ENCODE measurements at regions not wholly inside any gene's neighbourhood (a gene's known extent, or its start where the extent isn't known, plus 50 kb on each side); places are given as distances from the start of the nearest gene placed in this dataset.

DNA sequence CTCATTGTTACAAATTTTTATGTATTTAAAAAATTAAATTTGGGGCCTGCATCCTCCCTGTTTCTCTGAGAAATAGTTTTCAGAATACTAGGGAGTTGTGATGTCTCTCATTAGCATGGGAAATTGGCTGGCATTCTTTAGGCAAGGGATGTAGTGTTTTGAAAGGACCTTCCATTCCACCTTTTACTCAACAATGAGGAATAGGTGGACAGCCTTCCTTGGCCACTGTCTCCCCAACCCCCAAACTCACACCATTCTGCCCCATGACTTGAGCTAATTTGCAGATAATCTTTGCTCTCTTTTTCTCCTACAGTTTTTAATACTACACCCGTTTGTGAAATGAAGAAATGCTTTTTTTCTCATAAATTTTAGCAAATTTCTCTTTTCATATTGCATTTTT lies 244.6 kb upstream of the SPRY2 start:
- Histone ChIP-seq H3K36me3 (ENCODE audit: insufficient read depth, low read length) (no peaks in the 10 kb centered on the region), H3K4me3 (ENCODE audit: low read depth, low read length) (no peak overlapping the region), H3K27ac (ENCODE audit: low read depth, low read length) (no peak overlapping the region), H2AFZ (ENCODE audit: low read length, unreplicated experiment) (no peak overlapping the region), H3K79me2 (ENCODE audit: control insufficient read depth, insufficient read depth, low read length, unreplicated experiment) (no peaks in the 10 kb centered on the region), H3K27me3 (ENCODE audit: insufficient read depth, low read length) (no peaks in the 10 kb centered on the region), H3K4me1 (ENCODE audit: control insufficient read depth, insufficient read depth, low read length, unreplicated experiment) (no peaks in the 10 kb centered on the region)

DNA sequence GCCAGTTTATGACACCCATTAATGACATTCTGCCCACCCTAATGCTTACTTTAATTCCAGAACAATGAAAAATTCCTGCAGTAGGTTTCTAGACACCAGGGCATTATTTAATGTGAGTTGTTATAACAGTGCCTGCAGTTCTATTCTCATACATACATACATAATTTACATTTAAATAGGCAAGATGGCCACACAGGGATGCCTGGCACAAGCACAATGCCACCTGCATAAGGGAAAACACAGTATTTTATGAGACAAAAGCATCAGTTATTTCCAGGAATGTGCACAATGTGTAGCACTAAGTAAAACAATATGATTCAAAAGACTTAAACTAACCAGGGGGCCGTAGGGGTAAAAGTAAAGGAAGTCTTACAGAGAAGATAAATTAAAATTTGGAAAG lies 243.9 kb upstream of the SPRY2 start:
- Histone ChIP-seq H2AFZ (ENCODE audit: low read length, unreplicated experiment) (no peak overlapping the region), H3K27ac (ENCODE audit: low read depth, low read length) (no peak overlapping the region), H3K4me3 (ENCODE audit: low read depth, low read length) (no peak overlapping the region)

GRCh38 chr13:80584306-80584705 lies 243.4 kb upstream of the SPRY2 start:
- Histone ChIP-seq H3K27me3 (ENCODE audit: insufficient read depth, low read length) (no peaks in the 10 kb centered on the region), H3K4me1 (ENCODE audit: control insufficient read depth, insufficient read depth, low read length, unreplicated experiment) (no peaks in the 10 kb centered on the region), H3K27ac (ENCODE audit: low read depth, low read length) (no peak overlapping the region), H3K4me3 (ENCODE audit: low read depth, low read length) (no peak overlapping the region), H2AFZ (ENCODE audit: low read length, unreplicated experiment) (no peak overlapping the region), H3K79me2 (ENCODE audit: control insufficient read depth, insufficient read depth, low read length, unreplicated experiment) (no peaks in the 10 kb centered on the region), H3K36me3 (ENCODE audit: insufficient read depth, low read length) (no peaks in the 10 kb centered on the region)

More for the DNA sequence above, 243.9 kb upstream of the SPRY2 start:
- Histone ChIP-seq H3K27me3 (ENCODE audit: insufficient read depth, low read length) (no peaks in the 10 kb centered on the region), H3K4me1 (ENCODE audit: control insufficient read depth, insufficient read depth, low read length, unreplicated experiment) (no peaks in the 10 kb centered on the region), H3K79me2 (ENCODE audit: control insufficient read depth, insufficient read depth, low read length, unreplicated experiment) (no peaks in the 10 kb centered on the region), H3K36me3 (ENCODE audit: insufficient read depth, low read length) (no peaks in the 10 kb centered on the region)

- Histone ChIP-seq H3K27ac (ENCODE audit: low read depth, low read length) (no peak overlapping the region), H3K4me3 (ENCODE audit: low read depth, low read length) (no peak overlapping the region), H3K79me2 (ENCODE audit: control insufficient read depth, insufficient read depth, low read length, unreplicated experiment) (no peaks in the 10 kb centered on the region), H3K27me3 (ENCODE audit: insufficient read depth, low read length) (no peaks in the 10 kb centered on the region), H3K4me1 (ENCODE audit: control insufficient read depth, insufficient read depth, low read length, unreplicated experiment) (no peaks in the 10 kb centered on the region), H2AFZ (ENCODE audit: low read length, unreplicated experiment) (no peak overlapping the region), H3K36me3 (ENCODE audit: insufficient read depth, low read length) (no peaks in the 10 kb centered on the region)
These were observed 237.2 kb upstream of the SPRY2 start for GRCh38 chr13:80577926-80578670.

- H2AFZ ChIP-seq (ENCODE audit: low read length, unreplicated experiment): no peak overlapping the region
- no peaks in the 10 kb centered on the region for H3K27me3 ChIP-seq (ENCODE audit: insufficient read depth, low read length)
- H3K4me1 ChIP-seq (ENCODE audit: control insufficient read depth, insufficient read depth, low read length, unreplicated experiment): no peaks in the 10 kb centered on the region
- no peaks in the 10 kb centered on the region for H3K36me3 ChIP-seq (ENCODE audit: insufficient read depth, low read length)
- H3K27ac ChIP-seq (ENCODE audit: low read depth, low read length): no peak overlapping the region
- H3K79me2 ChIP-seq (ENCODE audit: control insufficient read depth, insufficient read depth, low read length, unreplicated experiment): no peaks in the 10 kb centered on the region
- H3K4me3 ChIP-seq (ENCODE audit: low read depth, low read length): no peak overlapping the region
These were observed 236.4 kb upstream of the SPRY2 start for GRCh38 chr13:80577285-80577684.

- no peaks in the 10 kb centered on the region for H3K79me2 ChIP-seq (ENCODE audit: control insufficient read depth, insufficient read depth, low read length, unreplicated experiment)
- H3K27me3 ChIP-seq (ENCODE audit: insufficient read depth, low read length): no peaks in the 10 kb centered on the region
- H3K27ac ChIP-seq (ENCODE audit: low read depth, low read length): no peak overlapping the region
- H2AFZ ChIP-seq (ENCODE audit: low read length, unreplicated experiment): no peak overlapping the region
- H3K4me3 ChIP-seq (ENCODE audit: low read depth, low read length): no peak overlapping the region
- H3K36me3 ChIP-seq (ENCODE audit: insufficient read depth, low read length): no peaks in the 10 kb centered on the region
- no peaks in the 10 kb centered on the region for H3K4me1 ChIP-seq (ENCODE audit: control insufficient read depth, insufficient read depth, low read length, unreplicated experiment)
These were observed 233.4 kb upstream of the SPRY2 start for GRCh38 chr13:80574113-80574850.

DNA sequence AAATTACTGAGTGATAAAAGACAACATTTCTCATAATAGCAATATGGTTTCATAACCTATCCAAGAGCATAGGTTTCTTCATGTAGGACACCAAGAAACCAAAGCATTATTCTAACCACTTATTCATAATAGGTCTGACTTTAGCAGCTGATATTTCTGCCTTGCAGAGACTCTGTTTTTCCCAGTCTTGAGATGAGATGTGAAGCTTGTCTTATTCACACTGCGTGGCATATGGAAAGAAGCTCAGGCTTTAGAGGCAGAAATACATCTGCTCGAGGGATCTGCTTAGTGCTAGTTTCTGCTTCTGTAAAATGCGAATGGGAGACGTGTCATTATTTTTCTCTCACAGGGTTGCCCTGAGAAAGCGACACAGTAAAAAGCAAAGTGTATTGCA lies 232.0 kb upstream of the SPRY2 start:
- no peak overlapping the region for H3K4me3 ChIP-seq (ENCODE audit: low read depth, low read length)
- no peaks in the 10 kb centered on the region for H3K4me1 ChIP-seq (ENCODE audit: control insufficient read depth, insufficient read depth, low read length, unreplicated experiment)
- no peaks in the 10 kb centered on the region for H3K36me3 ChIP-seq (ENCODE audit: insufficient read depth, low read length)
- no peak overlapping the region for H3K27ac ChIP-seq (ENCODE audit: low read depth, low read length)
- no peaks in the 10 kb centered on the region for H3K79me2 ChIP-seq (ENCODE audit: control insufficient read depth, insufficient read depth, low read length, unreplicated experiment)
- no peak overlapping the region for H2AFZ ChIP-seq (ENCODE audit: low read length, unreplicated experiment)
- H3K27me3 ChIP-seq (ENCODE audit: insufficient read depth, low read length): no peaks in the 10 kb centered on the region

DNA sequence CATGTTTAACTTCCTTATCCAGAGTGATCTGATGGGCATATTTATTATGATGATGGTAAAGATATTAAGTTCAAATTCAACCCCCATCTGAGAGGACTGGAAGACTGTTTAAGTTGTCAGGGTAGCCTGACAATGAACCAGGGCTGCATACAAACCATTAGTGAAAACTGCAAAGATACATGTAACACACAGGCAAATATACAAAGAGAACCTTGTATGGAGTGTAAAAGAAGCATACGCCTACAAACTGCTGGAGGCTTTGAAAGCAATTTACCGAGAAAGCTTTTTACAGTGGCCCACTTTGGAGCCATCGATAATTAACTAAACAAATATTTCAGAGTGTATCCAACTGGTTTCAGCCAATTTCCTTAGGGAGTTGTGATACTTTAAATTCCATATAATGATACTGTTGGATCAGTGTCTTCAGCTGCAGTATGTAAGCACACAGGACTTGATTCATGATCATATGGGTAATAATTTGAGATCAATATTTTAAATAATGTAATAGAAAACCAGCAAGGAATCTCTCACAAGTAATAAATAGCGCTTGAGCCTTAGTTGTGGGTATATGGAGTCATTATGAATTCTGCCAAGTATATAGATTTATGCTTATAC lies 231.5 kb upstream of the SPRY2 start:
- Histone ChIP-seq H3K36me3 (ENCODE audit: insufficient read depth, low read length) (no peaks in the 10 kb centered on the region), H3K4me1 (ENCODE audit: control insufficient read depth, insufficient read depth, low read length, unreplicated experiment) (no peaks in the 10 kb centered on the region), H2AFZ (ENCODE audit: low read length, unreplicated experiment) (no peak overlapping the region), H3K79me2 (ENCODE audit: control insufficient read depth, insufficient read depth, low read length, unreplicated experiment) (no peaks in the 10 kb centered on the region), H3K4me3 (ENCODE audit: low read depth, low read length) (no peak overlapping the region), H3K27me3 (ENCODE audit: insufficient read depth, low read length) (no peaks in the 10 kb centered on the region), H3K27ac (ENCODE audit: low read depth, low read length) (no peak overlapping the region)

DNA sequence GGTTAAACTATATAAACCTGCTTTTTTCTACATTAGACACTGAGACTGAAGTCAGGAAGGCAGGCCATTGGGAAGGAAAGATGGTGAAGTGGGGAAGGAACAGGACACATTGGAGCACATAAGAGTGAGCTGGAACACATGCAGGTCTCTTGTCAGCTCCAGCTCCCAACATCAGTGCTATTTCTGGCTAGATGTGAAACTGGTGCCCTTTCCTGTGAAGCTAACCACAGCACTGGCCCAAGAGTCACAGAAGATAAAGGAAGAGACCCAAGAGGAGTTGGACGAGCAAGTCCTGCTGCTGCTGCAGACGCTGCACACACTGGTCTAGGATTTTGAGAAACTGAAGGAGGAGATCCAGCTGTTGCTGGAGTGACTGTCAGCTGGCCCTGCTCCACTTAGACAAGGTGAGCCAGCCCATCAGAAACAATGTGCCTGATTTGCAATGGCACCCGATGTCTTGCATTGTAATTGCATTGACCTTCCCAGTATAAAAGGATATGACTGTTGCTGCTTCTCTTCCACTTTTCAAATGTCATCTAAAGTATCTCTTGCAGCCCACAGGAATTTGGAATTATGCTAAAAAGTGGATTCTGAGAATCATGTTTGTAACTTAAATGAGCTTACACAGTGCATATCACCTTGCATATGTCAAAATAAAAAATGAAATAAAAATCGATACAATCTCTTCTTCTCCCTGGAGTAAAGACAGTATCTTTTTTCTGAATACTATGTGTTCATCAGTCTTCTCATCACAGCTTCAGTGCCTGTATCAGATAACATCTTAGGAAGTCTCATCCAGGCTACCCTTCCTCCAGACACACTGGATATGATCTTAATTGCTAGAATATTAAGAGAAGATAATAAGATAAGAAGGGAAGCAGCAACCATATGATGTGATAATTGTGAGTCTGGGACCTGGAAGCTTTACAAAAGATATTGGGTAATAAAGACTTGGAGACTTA lies 230.7 kb upstream of the SPRY2 start:
- Histone ChIP-seq H3K36me3 (ENCODE audit: insufficient read depth, low read length) (no peaks in the 10 kb centered on the region), H3K27ac (ENCODE audit: low read depth, low read length) (no peak overlapping the region), H3K4me1 (ENCODE audit: control insufficient read depth, insufficient read depth, low read length, unreplicated experiment) (no peaks in the 10 kb centered on the region), H2AFZ (ENCODE audit: low read length, unreplicated experiment) (no peak overlapping the region), H3K4me3 (ENCODE audit: low read depth, low read length) (no peak overlapping the region), H3K27me3 (ENCODE audit: insufficient read depth, low read length) (no peaks in the 10 kb centered on the region), H3K79me2 (ENCODE audit: control insufficient read depth, insufficient read depth, low read length, unreplicated experiment) (no peaks in the 10 kb centered on the region)

DNA sequence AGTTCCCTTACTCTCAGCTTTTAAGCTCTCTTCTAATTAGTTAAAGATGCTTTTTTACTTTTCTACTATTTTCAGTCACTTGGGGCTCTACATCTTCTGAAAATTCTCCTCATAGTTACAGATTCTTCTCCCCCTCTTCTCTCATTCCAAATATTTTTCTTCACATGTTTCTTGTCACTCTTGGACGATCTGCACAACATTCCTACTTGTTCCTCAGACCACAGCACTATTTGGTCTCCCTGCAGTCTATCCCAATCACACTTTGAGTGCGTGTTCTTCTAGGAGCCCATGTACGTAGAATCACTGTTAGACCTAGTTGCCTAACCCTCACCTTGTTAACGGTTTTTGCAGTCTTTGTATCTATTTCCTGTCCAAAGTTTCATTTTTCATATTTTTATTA lies 222.5 kb upstream of the SPRY2 start:
- Histone ChIP-seq H2AFZ (ENCODE audit: low read length, unreplicated experiment) (peak overlapping the region; percentile 40), H3K27ac (ENCODE audit: low read depth, low read length) (no peak overlapping the region), H3K27me3 (ENCODE audit: insufficient read depth, low read length) (no peaks in the 10 kb centered on the region), H3K4me1 (ENCODE audit: control insufficient read depth, insufficient read depth, low read length, unreplicated experiment) (no peaks in the 10 kb centered on the region), H3K4me3 (ENCODE audit: low read depth, low read length) (no peak overlapping the region), H3K36me3 (ENCODE audit: insufficient read depth, low read length) (no peaks in the 10 kb centered on the region), H3K79me2 (ENCODE audit: control insufficient read depth, insufficient read depth, low read length, unreplicated experiment) (no peaks in the 10 kb centered on the region)

Measured in ACC112 (cell line).